BLaER1 treated with 17β-estradiol and CSF1 and Interleukin-3, amounts not matched to agents 10 nM and 100 nM (cell line): ENCODE measurements at regions not wholly inside any gene's neighbourhood (a gene's known extent, or its start where the extent isn't known, plus 50 kb on each side); places are given as distances from the start of the nearest gene placed in this dataset.

ENCODE experiments used
- H3K27ac ChIP-seq, 11 experiments: shearing (Covaris generic); formaldehyde crosslinking; 2 replicates each; pipeline ENCODE4 v1.8.1; 2022
- H3K27me3 ChIP-seq, 11 experiments: shearing (Covaris generic); formaldehyde crosslinking; 2 replicates each; pipeline ENCODE4 v1.8.1; 2022
- H3K36me3 ChIP-seq, 11 experiments: shearing (Covaris generic); formaldehyde crosslinking; 2 replicates each; pipeline ENCODE4 v1.8.1; 2022
- H3K4me1 ChIP-seq, 10 experiments: shearing (Covaris generic); formaldehyde crosslinking; 2 replicates each; pipeline ENCODE4 v1.8.1; 2022
- H3K4me2 ChIP-seq, 11 experiments: shearing (Covaris generic); formaldehyde crosslinking; 2 replicates each; pipeline ENCODE4 v1.8.1; 2022
- H3K4me3 ChIP-seq, 10 experiments: shearing (Covaris generic); formaldehyde crosslinking; 2 replicates each; pipeline ENCODE4 v1.8.1; 2022
- H3K9ac ChIP-seq, 11 experiments: shearing (Covaris generic); formaldehyde crosslinking; 2 replicates each; pipeline ENCODE4 v1.8.1; 2022
- H3K9me3 ChIP-seq, 11 experiments: shearing (Covaris generic); formaldehyde crosslinking; replicated peaks in 1 of 11; 2 replicates each; pipeline ENCODE4 v1.8.1; 2022
- H4K20me1 ChIP-seq, 11 experiments: shearing (Covaris generic); formaldehyde crosslinking; 2 replicates each; pipeline ENCODE4 v1.8.1; 2022
- Cebpa-rat ChIP-seq, 11 experiments: shearing (Covaris generic); IDR thresholded peaks; 2 replicates each; pipeline ENCODE4 v1.8.1; 2022

- Histone ChIP-seq H3K4me1 (peaks cover 0 to 63% (median 3%) of the 10 kb centered on the region in 10 experiments; a peak in 8 of 20 replicates), H3K36me3 (no peaks in the 10 kb centered on the region), H3K27ac (peak overlapping the region in 2 of 11 experiments; percentile 1 to 61; a peak in 2 of 22 replicates), H3K4me3 (no peak overlapping the region), H3K4me2 (peak overlapping the region in 4 of 11 experiments; percentile 27 to 52 (median 46); a peak in 5 of 22 replicates), H3K27me3 (no peaks in the 10 kb centered on the region), H3K9ac (no peak overlapping the region), H4K20me1 (no peaks in the 10 kb centered on the region), H3K9me3 (peaks cover 0 to 7% (median 0%) of the 10 kb centered on the region in 11 experiments; a peak in 1 of 22 replicates)
- no peak for TF ChIP-seq Cebpa-rat (IDR thresholded peaks at IDR 0.05)
Observed at GRCh38 chr10:62503872-62504271, 129.7 kb downstream of the ZNF365 start.

- no peak for TF ChIP-seq Cebpa-rat (IDR thresholded peaks at IDR 0.05)
Observed at GRCh38 chr10:62506371-62506770, 132.2 kb downstream of the ZNF365 start.

GRCh38 chr10:62511238-62511637, 137.1 kb downstream of the ZNF365 start:
- Histone ChIP-seq H3K4me1 (peaks cover 0 to 6% (median 0%) of the 10 kb centered on the region in 10 experiments; a peak in 6 of 20 replicates), H3K4me2 (no peak overlapping the region), H4K20me1 (no peaks in the 10 kb centered on the region), H3K36me3 (no peaks in the 10 kb centered on the region), H3K9me3 (no peaks in the 10 kb centered on the region), H3K9ac (no peak overlapping the region), H3K27ac (no peak overlapping the region), H3K27me3 (no peaks in the 10 kb centered on the region), H3K4me3 (no peak overlapping the region)
- no peak for TF ChIP-seq Cebpa-rat (IDR thresholded peaks at IDR 0.05)

More at GRCh38 chr10:62506371-62506770, 132.2 kb downstream of the ZNF365 start:
- Histone ChIP-seq H3K4me3 (no peak overlapping the region), H3K9me3 (0 out of 22 replicates have a peak, but pooled peaks cover 0 to 3% (median 0%) of the 10 kb centered on the region in 11 experiments), H3K9ac (no peak overlapping the region), H3K4me1 (peaks cover 0 to 46% (median 3%) of the 10 kb centered on the region in 10 experiments; a peak in 8 of 20 replicates), H3K27ac (no peak overlapping the region), H3K36me3 (no peaks in the 10 kb centered on the region), H3K27me3 (no peaks in the 10 kb centered on the region), H4K20me1 (no peaks in the 10 kb centered on the region), H3K4me2 (peak overlapping the region in 3 of 11 experiments; percentile 15 to 27 (median 26); a peak in 3 of 22 replicates)

- Histone ChIP-seq H3K9ac (no peak overlapping the region), H3K36me3 (no peaks in the 10 kb centered on the region), H3K9me3 (no peaks in the 10 kb centered on the region), H3K27ac (no peak overlapping the region), H4K20me1 (no peaks in the 10 kb centered on the region), H3K27me3 (no peaks in the 10 kb centered on the region), H3K4me1 (peaks cover 0 to 2% (median 0%) of the 10 kb centered on the region in 10 experiments; a peak in 4 of 20 replicates), H3K4me2 (no peak overlapping the region), H3K4me3 (no peak overlapping the region)
- no peak for TF ChIP-seq Cebpa-rat (IDR thresholded peaks at IDR 0.05)
Observed at GRCh38 chr10:62511656-62512055, 137.5 kb downstream of the ZNF365 start.

GRCh38 chr10:62512732-62513475, 138.7 kb downstream of the ZNF365 start:
- Histone ChIP-seq H4K20me1 (no peaks in the 10 kb centered on the region), H3K9ac (no peak overlapping the region), H3K27ac (no peak overlapping the region), H3K36me3 (no peaks in the 10 kb centered on the region), H3K27me3 (no peaks in the 10 kb centered on the region), H3K4me3 (no peak overlapping the region), H3K4me1 (no peaks in the 10 kb centered on the region; a peak in 1 of 20 replicates), H3K4me2 (peak overlapping the region in 1 of 11 experiments; percentile 9; a peak in 1 of 22 replicates), H3K9me3 (no peaks in the 10 kb centered on the region)
- TF ChIP-seq Cebpa-rat (IDR thresholded peaks at IDR 0.05) = no peak

GRCh38 chr10:62514079-62514693, 140.0 kb downstream of the ZNF365 start:
- H3K27ac ChIP-seq = no peak overlapping the region
- TF ChIP-seq Cebpa-rat (IDR thresholded peaks at IDR 0.05) = no peak
- no peaks in the 10 kb centered on the region for H3K27me3 ChIP-seq
- no peaks in the 10 kb centered on the region for H3K36me3 ChIP-seq
- H3K4me3 ChIP-seq = no peak overlapping the region
- H3K4me2 ChIP-seq = no peak overlapping the region
- H3K9me3 ChIP-seq = no peaks in the 10 kb centered on the region
- H3K4me1 ChIP-seq = no peaks in the 10 kb centered on the region; a peak in 1 of 20 replicates
- H3K9ac ChIP-seq = no peak overlapping the region
- no peaks in the 10 kb centered on the region for H4K20me1 ChIP-seq

- H3K9ac ChIP-seq = no peak overlapping the region
Observed at GRCh38 chr10:62517252-62517651, 143.1 kb downstream of the ZNF365 start.

GRCh38 chr10:62527019-62527827, 153.1 kb downstream of the ZNF365 start:
- H3K4me2 ChIP-seq = peak overlapping the region; percentile 82 to 96 (median 89)
- no peak for TF ChIP-seq Cebpa-rat (IDR thresholded peaks at IDR 0.05)
- H3K27ac ChIP-seq = peak overlapping the region; percentile 48 to 85 (median 76); a peak in 21 of 22 replicates
- H4K20me1 ChIP-seq = no peaks in the 10 kb centered on the region
- H3K4me1 ChIP-seq = peaks cover 31 to 39% (median 36%) of the 10 kb centered on the region in 10 experiments
- peaks cover 28 to 47% (median 33%) of the 10 kb centered on the region in 11 experiments for H3K9me3 ChIP-seq
- no peaks in the 10 kb centered on the region for H3K27me3 ChIP-seq
- peak overlapping the region in 7 of 10 experiments; percentile 3 to 41 (median 22); a peak in 10 of 20 replicates for H3K4me3 ChIP-seq
- peak overlapping the region; percentile 36 to 72 (median 67); a peak in 21 of 22 replicates for H3K9ac ChIP-seq
- H3K36me3 ChIP-seq = no peaks in the 10 kb centered on the region

More at GRCh38 chr10:62517252-62517651, 143.1 kb downstream of the ZNF365 start:
- H3K27me3 ChIP-seq = no peaks in the 10 kb centered on the region
- H3K4me2 ChIP-seq = 0 out of 22 replicates have a peak overlapping the region, but pooled peaks of 1 of the 11 experiments have one; percentile 7
- TF ChIP-seq Cebpa-rat (IDR thresholded peaks at IDR 0.05) = no peak
- no peak overlapping the region for H3K27ac ChIP-seq
- no peaks in the 10 kb centered on the region for H3K36me3 ChIP-seq
- no peaks in the 10 kb centered on the region; a peak in 1 of 22 replicates for H3K9me3 ChIP-seq
- no peaks in the 10 kb centered on the region for H4K20me1 ChIP-seq
- H3K4me1 ChIP-seq = no peaks in the 10 kb centered on the region; a peak in 1 of 20 replicates
- H3K4me3 ChIP-seq = no peak overlapping the region
